ENCODE measurements at regions not wholly inside any gene's neighbourhood (a gene's known extent, or its start where the extent isn't known, plus 50 kb on each side); places are given as distances from the start of the nearest gene placed in this dataset.
"Not testable (repeated sequence)": the region's sequence is repeated elsewhere in the genome, so short reads cannot be mapped to it uniquely, and the experiment has no call there.

- Histone ChIP-seq H3K9me3 (ENCODE audit: control insufficient read depth, insufficient read depth, low read length) (no peaks in the 10 kb centered on the region), H3K4me3 (ENCODE audit: low read length) (no peak overlapping the region), H3K27me3 (ENCODE audit: control insufficient read depth, insufficient read depth, low read length) (no peaks in the 10 kb centered on the region), H3K27ac (ENCODE audit: low read length) (no peak overlapping the region), H3K36me3 (ENCODE audit: control insufficient read depth, insufficient read depth, low read length) (no peaks in the 10 kb centered on the region), H3K4me1 (ENCODE audit: control insufficient read depth, insufficient read depth, low read length) (no peaks in the 10 kb centered on the region)
- ATAC-seq (no peak), DNase-seq (no peak)
- H3K4me3 Mint-ChIP-seq = no peak overlapping the region
- no peaks in the 10 kb centered on the region for H3K36me3 Mint-ChIP-seq
- intact Hi-C loops (cut with micrococcal nuclease) = no loop called here
- TF ChIP-seq CTCF (IDR thresholded peaks at IDR 0.05) = no peak
- H3K9me3 Mint-ChIP-seq = peaks cover 5 to 11% of the 10 kb centered on the region in 2 donors
- no peaks in the 10 kb centered on the region for H3K27me3 Mint-ChIP-seq (ENCODE audit: low read depth in 2 of 2)
- WGBS (ENCODE audit: insufficient coverage) = no CpG with 5 or more reads among the region's 3 CpGs
- H3K27ac Mint-ChIP-seq = no peak overlapping the region
- H3K4me1 Mint-ChIP-seq = no peaks in the 10 kb centered on the region
Measured at GRCh38 chr12:73991138-73991537, 546.5 kb upstream of the ATXN7L3B start.

DNA sequence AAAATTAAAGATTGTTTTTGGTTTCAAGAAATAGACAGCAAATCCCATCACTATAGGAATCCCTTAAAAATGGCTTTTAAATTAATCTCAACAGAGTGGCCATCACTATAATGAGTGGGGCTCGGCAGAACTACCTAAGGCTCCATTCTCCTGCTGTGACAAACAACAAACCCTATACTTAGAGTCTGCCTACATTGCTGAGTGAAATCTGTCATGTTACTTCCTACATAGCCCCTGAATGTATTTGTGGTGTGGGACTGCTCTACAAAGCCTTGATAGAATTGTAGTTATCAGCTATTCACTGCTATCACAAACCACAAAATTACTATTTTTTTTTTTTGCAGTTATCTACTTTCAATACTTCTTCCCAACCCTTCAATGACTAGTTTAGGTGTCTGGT, 538.7 kb upstream of the ATXN7L3B start:
- Mint-ChIP-seq H3K27ac (no peak overlapping the region), H3K27me3 (ENCODE audit: low read depth in 2 of 2) (no peaks in the 10 kb centered on the region), H3K4me1 (no peaks in the 10 kb centered on the region), H3K4me3 (no peak overlapping the region), H3K9me3 (peaks cover 0 to 4% of the 10 kb centered on the region in 2 donors), H3K36me3 (no peaks in the 10 kb centered on the region)
- no peaks in the 10 kb centered on the region for H3K36me3 ChIP-seq (ENCODE audit: control insufficient read depth, insufficient read depth, low read length)
- H3K9me3 ChIP-seq (ENCODE audit: control insufficient read depth, insufficient read depth, low read length) = no peaks in the 10 kb centered on the region
- no peak for DNase-seq
- H3K27ac ChIP-seq (ENCODE audit: low read length) = no peak overlapping the region
- no peak for ATAC-seq
- no peak for TF ChIP-seq CTCF (IDR thresholded peaks at IDR 0.05)
- no peaks in the 10 kb centered on the region for H3K4me1 ChIP-seq (ENCODE audit: control insufficient read depth, insufficient read depth, low read length)
- no peak overlapping the region for H3K4me3 ChIP-seq (ENCODE audit: low read length)
- no peaks in the 10 kb centered on the region for H3K27me3 ChIP-seq (ENCODE audit: control insufficient read depth, insufficient read depth, low read length)
- WGBS (ENCODE audit: insufficient coverage) = 91% methylated on average over 1 of the region's 1 CpG
- intact Hi-C loops (cut with micrococcal nuclease) = no loop called here

DNA sequence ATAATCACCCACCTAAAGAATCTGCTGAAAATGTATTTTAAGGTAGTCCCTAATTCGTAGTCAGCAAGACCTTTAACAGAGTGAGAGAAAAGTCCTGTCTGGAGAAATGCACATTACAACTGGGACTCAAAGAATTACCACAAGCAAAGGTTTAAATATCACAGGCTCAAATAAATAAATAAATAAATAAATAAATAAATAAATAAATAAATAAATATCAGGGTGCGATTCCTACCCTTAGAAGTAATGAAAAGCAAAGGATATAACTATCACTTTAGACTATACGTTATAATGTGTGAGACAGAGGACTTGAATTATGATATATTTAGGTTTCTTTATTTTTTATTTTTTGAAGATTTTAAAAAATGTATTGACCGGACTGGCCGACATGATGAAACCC, 522.5 kb upstream of the ATXN7L3B start:
- Histone ChIP-seq H3K27me3 (ENCODE audit: control insufficient read depth, insufficient read depth, low read length) (no peaks in the 10 kb centered on the region), H3K4me1 (ENCODE audit: control insufficient read depth, insufficient read depth, low read length) (no peaks in the 10 kb centered on the region), H3K4me3 (ENCODE audit: low read length) (no peak overlapping the region), H3K9me3 (ENCODE audit: control insufficient read depth, insufficient read depth, low read length) (no peaks in the 10 kb centered on the region), H3K36me3 (ENCODE audit: control insufficient read depth, insufficient read depth, low read length) (no peaks in the 10 kb centered on the region), H3K27ac (ENCODE audit: low read length) (no peak overlapping the region)
- no peak for TF ChIP-seq CTCF (IDR thresholded peaks at IDR 0.05)
- WGBS (ENCODE audit: insufficient coverage) = 100% methylated on average over 2 of the region's 5 CpGs
- ATAC-seq (no peak), DNase-seq (no peak)
- Mint-ChIP-seq H3K27ac (no peak overlapping the region), H3K9me3 (peaks cover 2 to 7% of the 10 kb centered on the region in 2 donors), H3K27me3 (ENCODE audit: low read depth in 2 of 2) (no peaks in the 10 kb centered on the region), H3K4me1 (no peaks in the 10 kb centered on the region), H3K4me3 (no peak overlapping the region), H3K36me3 (no peaks in the 10 kb centered on the region)
- intact Hi-C loops (cut with micrococcal nuclease) = no loop called here

DNA sequence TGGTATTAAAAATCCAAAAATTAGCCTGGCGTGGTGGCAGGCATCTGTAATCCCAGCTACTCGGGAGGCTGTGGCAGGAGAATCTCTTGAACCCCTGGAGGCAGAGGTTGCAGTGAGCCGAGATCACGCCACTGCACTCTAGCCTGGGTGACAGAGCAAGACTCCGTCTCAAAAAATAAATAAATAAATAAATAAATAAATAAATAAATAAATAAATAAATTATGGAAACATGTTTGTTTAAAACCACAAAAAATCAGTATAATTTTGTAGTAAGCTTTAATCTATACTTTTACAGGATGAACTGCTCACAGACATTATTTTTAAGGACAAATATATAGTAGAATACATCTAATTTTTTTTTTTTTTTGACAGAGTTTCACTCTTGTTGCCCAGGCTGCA, 521.3 kb upstream of the ATXN7L3B start:
- H3K36me3 ChIP-seq (ENCODE audit: control insufficient read depth, insufficient read depth, low read length); H3K9me3 Mint-ChIP-seq; DNase-seq; H3K36me3 Mint-ChIP-seq; H3K4me1 ChIP-seq (ENCODE audit: control insufficient read depth, insufficient read depth, low read length); H3K27ac Mint-ChIP-seq; intact Hi-C loops (cut with micrococcal nuclease); H3K27me3 Mint-ChIP-seq (ENCODE audit: low read depth in 2 of 2); H3K4me1 Mint-ChIP-seq; H3K27ac ChIP-seq (ENCODE audit: low read length); ATAC-seq; H3K4me3 ChIP-seq (ENCODE audit: low read length); H3K27me3 ChIP-seq (ENCODE audit: control insufficient read depth, insufficient read depth, low read length); H3K9me3 ChIP-seq (ENCODE audit: control insufficient read depth, insufficient read depth, low read length); H3K4me3 Mint-ChIP-seq: not testable (repeated sequence)
- 95% methylated on average over 3 of the region's 5 CpGs for WGBS (ENCODE audit: insufficient coverage)

Measured in natural killer cell (primary cell).